ENCODE measurements at regions not wholly inside any gene's neighbourhood (a gene's known extent, or its start where the extent isn't known, plus 50 kb on each side); places are given as distances from the start of the nearest gene placed in this dataset.

DNA sequence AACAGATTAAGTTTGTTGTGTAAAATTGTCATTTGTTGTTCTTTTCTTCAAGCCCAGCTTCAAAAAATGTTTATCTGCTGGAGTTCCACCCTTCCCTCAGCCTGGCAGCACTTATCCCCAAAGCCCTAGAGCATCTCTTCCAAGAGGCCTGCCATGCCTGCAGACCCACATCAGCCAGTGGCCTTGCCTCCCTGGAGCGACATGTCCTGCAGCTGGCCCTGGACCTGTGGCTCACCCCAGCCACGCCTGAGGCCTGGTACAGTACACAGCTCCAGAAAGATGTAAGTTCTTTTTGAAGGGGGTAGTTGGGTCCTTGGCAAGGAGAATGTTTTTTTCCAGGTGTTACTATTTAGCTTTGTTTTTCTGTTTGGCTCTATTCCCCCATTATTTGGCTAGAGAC, 124.8 kb downstream of the CD164 start:
- Histone ChIP-seq H3K23ac (ENCODE audit: low read depth, low read length, poor library complexity) (no peak overlapping the region), H3K18ac (ENCODE audit: low read length) (no peak overlapping the region), H4K91ac (ENCODE audit: low read depth, low read length, poor library complexity) (no peak overlapping the region), H3K4ac (ENCODE audit: low read length) (no peak overlapping the region), H2BK120ac (ENCODE audit: low read depth, low read length) (no peak overlapping the region), H3K9ac (ENCODE audit: low read depth, low read length, poor library complexity) (no peak overlapping the region), H3K4me1 (ENCODE audit: control insufficient read depth in 2 of 2, insufficient read depth in 1 of 2, low read depth in 1 of 2, low read length in 2 of 2) (no peaks in the 10 kb centered on the region), H3K27ac (replicated peaks; ENCODE audit: low read length) (no peak overlapping the region), H3K9me3 (replicated peaks in 1 of 2; ENCODE audit: control insufficient read depth in 2 of 2, insufficient read depth in 1 of 2, low read depth in 1 of 2, low read length in 2 of 2) (no peaks in the 10 kb centered on the region), H2BK15ac (ENCODE audit: low read length) (no peak overlapping the region), H3K4me3 (ENCODE audit: low read length in 2 of 2) (no peak overlapping the region), H3K27me3 (ENCODE audit: control insufficient read depth in 3 of 3, insufficient read depth in 3 of 3, low read depth in 1 of 3, low read length in 3 of 3) (peaks cover 0 to 3% (median 0%) of the 10 kb centered on the region in 3 experiments), H2AK5ac (ENCODE audit: low read depth, low read length) (no peak overlapping the region), H2BK12ac (ENCODE audit: low read length) (no peak overlapping the region), H3K79me1 (ENCODE audit: low read depth, low read length) (no peaks in the 10 kb centered on the region), H3K4me2 (ENCODE audit: insufficient read depth, low read length, poor library complexity, severe bottlenecking) (no peak overlapping the region), H3K14ac (ENCODE audit: low read length) (no peak overlapping the region), H4K8ac (ENCODE audit: low read depth, low read length) (no peak overlapping the region), H2AFZ (ENCODE audit: low read length) (no peak overlapping the region), H2BK5ac (ENCODE audit: low read length) (no peak overlapping the region), H3K36me3 (replicated peaks in 1 of 2; ENCODE audit: control insufficient read depth in 2 of 2, insufficient read depth in 2 of 2, low read length in 2 of 2) (no peaks in the 10 kb centered on the region)
- no peak for DNase-seq (ENCODE audit: low spot score)
- no CpG with 5 or more reads among the region's 2 CpGs for WGBS, 2 donors (ENCODE audit: extremely low coverage in 2 of 2, insufficient read length in 2 of 2, insufficient replicate concordance in 1 of 2)

DNA sequence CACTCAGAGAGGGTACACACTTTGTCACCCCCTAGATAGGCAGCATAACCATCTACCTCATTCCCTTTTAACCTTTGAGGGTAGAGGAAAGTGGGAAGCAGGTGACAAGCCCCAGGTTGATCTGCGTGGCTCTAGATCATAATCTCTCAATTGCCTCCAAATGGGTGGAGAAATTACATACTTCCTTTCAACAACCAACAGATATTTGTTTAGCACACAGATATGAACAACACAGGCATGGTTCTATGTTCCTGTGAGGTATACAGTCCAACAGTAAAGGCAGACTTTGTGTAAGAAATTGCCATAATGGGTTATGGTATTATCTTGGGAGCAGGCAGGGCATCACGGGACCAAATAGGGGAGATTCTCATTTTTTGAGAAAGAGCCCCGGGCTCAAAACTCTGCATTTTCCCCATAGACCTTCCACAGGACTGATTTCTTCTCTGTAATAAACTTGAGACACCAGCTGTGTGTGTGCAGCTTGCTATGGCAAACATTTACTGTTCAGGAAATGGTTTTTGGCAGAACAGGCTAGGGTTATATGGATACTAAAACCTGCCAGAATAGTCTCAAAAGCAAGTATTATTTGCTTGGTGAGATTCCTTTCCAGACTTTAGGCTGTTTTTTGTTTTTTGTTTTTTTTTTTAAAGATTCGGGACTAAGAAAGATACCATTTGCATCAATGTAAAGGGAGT, 126.2 kb downstream of the CD164 start:
- WGBS, 2 donors (ENCODE audit: extremely low coverage in 2 of 2, insufficient read length in 2 of 2, insufficient replicate concordance in 1 of 2): no CpG with 5 or more reads among the region's 4 CpGs
- Histone ChIP-seq H3K18ac (ENCODE audit: low read length) (no peak overlapping the region), H2BK120ac (ENCODE audit: low read depth, low read length) (no peak overlapping the region), H4K8ac (ENCODE audit: low read depth, low read length) (no peak overlapping the region), H3K14ac (ENCODE audit: low read length) (no peak overlapping the region), H3K4me1 (ENCODE audit: control insufficient read depth in 2 of 2, insufficient read depth in 1 of 2, low read depth in 1 of 2, low read length in 2 of 2) (no peaks in the 10 kb centered on the region), H3K9me3 (replicated peaks in 1 of 2; ENCODE audit: control insufficient read depth in 2 of 2, insufficient read depth in 1 of 2, low read depth in 1 of 2, low read length in 2 of 2) (no peaks in the 10 kb centered on the region), H3K4me3 (ENCODE audit: low read length in 2 of 2) (no peak overlapping the region), H3K23ac (ENCODE audit: low read depth, low read length, poor library complexity) (no peak overlapping the region), H4K91ac (ENCODE audit: low read depth, low read length, poor library complexity) (no peak overlapping the region), H3K4me2 (ENCODE audit: insufficient read depth, low read length, poor library complexity, severe bottlenecking) (no peak overlapping the region), H2AK5ac (ENCODE audit: low read depth, low read length) (no peak overlapping the region), H3K27me3 (ENCODE audit: control insufficient read depth in 3 of 3, insufficient read depth in 3 of 3, low read depth in 1 of 3, low read length in 3 of 3) (peaks cover 0 to 3% (median 0%) of the 10 kb centered on the region in 3 experiments), H3K9ac (ENCODE audit: low read depth, low read length, poor library complexity) (no peak overlapping the region), H2BK5ac (ENCODE audit: low read length) (no peak overlapping the region), H3K4ac (ENCODE audit: low read length) (no peak overlapping the region), H2AFZ (ENCODE audit: low read length) (no peak overlapping the region), H3K79me1 (ENCODE audit: low read depth, low read length) (no peaks in the 10 kb centered on the region), H3K27ac (replicated peaks; ENCODE audit: low read length) (no peak overlapping the region), H2BK15ac (ENCODE audit: low read length) (no peak overlapping the region), H3K36me3 (replicated peaks in 1 of 2; ENCODE audit: control insufficient read depth in 2 of 2, insufficient read depth in 2 of 2, low read length in 2 of 2) (no peaks in the 10 kb centered on the region), H2BK12ac (ENCODE audit: low read length) (no peak overlapping the region)
- no peak for DNase-seq (ENCODE audit: low spot score)

DNA sequence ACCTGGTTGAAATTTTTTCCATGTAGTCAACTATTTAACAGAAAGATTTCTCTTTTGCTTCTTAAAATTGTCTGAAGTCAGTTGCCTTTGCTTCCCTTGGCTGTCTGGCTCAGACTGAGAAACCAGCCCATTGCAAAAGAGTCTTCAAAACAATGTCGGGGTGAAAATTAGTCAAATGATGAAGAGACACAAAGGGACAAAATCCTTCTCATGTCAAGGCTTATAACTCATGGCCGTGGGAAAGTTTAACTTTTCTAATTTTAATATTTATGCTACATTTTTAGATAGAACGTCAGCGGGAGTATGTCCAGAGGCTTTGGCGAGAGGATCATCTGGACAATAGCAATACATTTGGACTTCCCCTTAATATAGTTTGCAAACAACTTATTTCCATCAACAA, 127.2 kb downstream of the CD164 start:
- H2BK120ac ChIP-seq (ENCODE audit: low read depth, low read length): no peak overlapping the region
- no peak overlapping the region for H3K4me2 ChIP-seq (ENCODE audit: insufficient read depth, low read length, poor library complexity, severe bottlenecking)
- H3K4me3 ChIP-seq (ENCODE audit: low read length in 2 of 2): no peak overlapping the region
- H3K27me3 ChIP-seq (ENCODE audit: control insufficient read depth in 3 of 3, insufficient read depth in 3 of 3, low read depth in 1 of 3, low read length in 3 of 3): peaks cover 0 to 3% (median 0%) of the 10 kb centered on the region in 3 experiments
- H2BK5ac ChIP-seq (ENCODE audit: low read length): no peak overlapping the region
- H3K27ac ChIP-seq (replicated peaks; ENCODE audit: low read length): no peak overlapping the region
- no peak overlapping the region for H3K23ac ChIP-seq (ENCODE audit: low read depth, low read length, poor library complexity)
- H4K8ac ChIP-seq (ENCODE audit: low read depth, low read length): no peak overlapping the region
- H3K9me3 ChIP-seq (replicated peaks in 1 of 2; ENCODE audit: control insufficient read depth in 2 of 2, insufficient read depth in 1 of 2, low read depth in 1 of 2, low read length in 2 of 2): no peaks in the 10 kb centered on the region
- H2AFZ ChIP-seq (ENCODE audit: low read length): no peak overlapping the region
- H2BK12ac ChIP-seq (ENCODE audit: low read length): no peak overlapping the region
- H2AK5ac ChIP-seq (ENCODE audit: low read depth, low read length): no peak overlapping the region
- no peaks in the 10 kb centered on the region for H3K36me3 ChIP-seq (replicated peaks in 1 of 2; ENCODE audit: control insufficient read depth in 2 of 2, insufficient read depth in 2 of 2, low read length in 2 of 2)
- no peaks in the 10 kb centered on the region for H3K4me1 ChIP-seq (ENCODE audit: control insufficient read depth in 2 of 2, insufficient read depth in 1 of 2, low read depth in 1 of 2, low read length in 2 of 2)
- no peak for DNase-seq (ENCODE audit: low spot score)
- H4K91ac ChIP-seq (ENCODE audit: low read depth, low read length, poor library complexity): no peak overlapping the region
- no peak overlapping the region for H2BK15ac ChIP-seq (ENCODE audit: low read length)
- no peak overlapping the region for H3K18ac ChIP-seq (ENCODE audit: low read length)
- no peak overlapping the region for H3K14ac ChIP-seq (ENCODE audit: low read length)
- no peaks in the 10 kb centered on the region for H3K79me1 ChIP-seq (ENCODE audit: low read depth, low read length)
- H3K4ac ChIP-seq (ENCODE audit: low read length): no peak overlapping the region
- no peak overlapping the region for H3K9ac ChIP-seq (ENCODE audit: low read depth, low read length, poor library complexity)
- no CpG with 5 or more reads among the region's 5 CpGs for WGBS, 2 donors (ENCODE audit: extremely low coverage in 2 of 2, insufficient read length in 2 of 2, insufficient replicate concordance in 1 of 2)

DNA sequence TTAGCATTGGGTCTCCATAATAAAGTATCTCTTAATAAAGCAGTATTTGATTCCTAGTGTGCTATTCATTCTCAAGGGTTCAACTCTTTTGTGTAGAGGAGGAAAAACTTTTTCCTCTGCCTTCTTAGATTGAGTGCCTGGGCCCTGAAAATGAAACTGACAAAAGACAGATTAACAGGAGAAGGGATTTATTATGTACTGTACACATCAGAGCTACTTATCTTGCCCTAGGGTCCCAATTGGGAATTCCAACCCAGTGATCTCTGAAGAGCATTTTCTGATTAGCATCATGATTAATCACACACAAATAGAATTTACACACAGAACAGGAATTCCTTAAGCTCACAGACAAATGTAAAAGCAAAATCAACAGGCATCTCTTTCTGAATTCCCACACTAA, 128.9 kb downstream of the CD164 start:
- Histone ChIP-seq H2BK15ac (ENCODE audit: low read length) (no peak overlapping the region), H2BK5ac (ENCODE audit: low read length) (no peak overlapping the region), H3K27me3 (ENCODE audit: control insufficient read depth in 3 of 3, insufficient read depth in 3 of 3, low read depth in 1 of 3, low read length in 3 of 3) (peaks cover 0 to 3% (median 0%) of the 10 kb centered on the region in 3 experiments), H3K9ac (ENCODE audit: low read depth, low read length, poor library complexity) (no peak overlapping the region), H2BK12ac (ENCODE audit: low read length) (no peak overlapping the region), H4K8ac (ENCODE audit: low read depth, low read length) (no peak overlapping the region), H3K9me3 (replicated peaks in 1 of 2; ENCODE audit: control insufficient read depth in 2 of 2, insufficient read depth in 1 of 2, low read depth in 1 of 2, low read length in 2 of 2) (no peaks in the 10 kb centered on the region), H3K14ac (ENCODE audit: low read length) (no peak overlapping the region), H2AFZ (ENCODE audit: low read length) (no peak overlapping the region), H3K4me1 (ENCODE audit: control insufficient read depth in 2 of 2, insufficient read depth in 1 of 2, low read depth in 1 of 2, low read length in 2 of 2) (no peaks in the 10 kb centered on the region), H2AK5ac (ENCODE audit: low read depth, low read length) (no peak overlapping the region), H3K79me1 (ENCODE audit: low read depth, low read length) (no peaks in the 10 kb centered on the region), H4K91ac (ENCODE audit: low read depth, low read length, poor library complexity) (no peak overlapping the region), H3K4me2 (ENCODE audit: insufficient read depth, low read length, poor library complexity, severe bottlenecking) (no peak overlapping the region), H3K36me3 (replicated peaks in 1 of 2; ENCODE audit: control insufficient read depth in 2 of 2, insufficient read depth in 2 of 2, low read length in 2 of 2) (no peaks in the 10 kb centered on the region), H3K18ac (ENCODE audit: low read length) (no peak overlapping the region), H3K27ac (replicated peaks; ENCODE audit: low read length) (no peak overlapping the region), H3K23ac (ENCODE audit: low read depth, low read length, poor library complexity) (no peak overlapping the region), H3K4me3 (ENCODE audit: low read length in 2 of 2) (no peak overlapping the region), H2BK120ac (ENCODE audit: low read depth, low read length) (no peak overlapping the region), H3K4ac (ENCODE audit: low read length) (no peak overlapping the region)
- no peak for DNase-seq (ENCODE audit: low spot score)

All from neuronal stem cell (in vitro differentiated cells).